ENCODE measurements at regions not wholly inside any gene's neighbourhood (a gene's known extent, or its start where the extent isn't known, plus 50 kb on each side); places are given as distances from the start of the nearest gene placed in this dataset.

DNA sequence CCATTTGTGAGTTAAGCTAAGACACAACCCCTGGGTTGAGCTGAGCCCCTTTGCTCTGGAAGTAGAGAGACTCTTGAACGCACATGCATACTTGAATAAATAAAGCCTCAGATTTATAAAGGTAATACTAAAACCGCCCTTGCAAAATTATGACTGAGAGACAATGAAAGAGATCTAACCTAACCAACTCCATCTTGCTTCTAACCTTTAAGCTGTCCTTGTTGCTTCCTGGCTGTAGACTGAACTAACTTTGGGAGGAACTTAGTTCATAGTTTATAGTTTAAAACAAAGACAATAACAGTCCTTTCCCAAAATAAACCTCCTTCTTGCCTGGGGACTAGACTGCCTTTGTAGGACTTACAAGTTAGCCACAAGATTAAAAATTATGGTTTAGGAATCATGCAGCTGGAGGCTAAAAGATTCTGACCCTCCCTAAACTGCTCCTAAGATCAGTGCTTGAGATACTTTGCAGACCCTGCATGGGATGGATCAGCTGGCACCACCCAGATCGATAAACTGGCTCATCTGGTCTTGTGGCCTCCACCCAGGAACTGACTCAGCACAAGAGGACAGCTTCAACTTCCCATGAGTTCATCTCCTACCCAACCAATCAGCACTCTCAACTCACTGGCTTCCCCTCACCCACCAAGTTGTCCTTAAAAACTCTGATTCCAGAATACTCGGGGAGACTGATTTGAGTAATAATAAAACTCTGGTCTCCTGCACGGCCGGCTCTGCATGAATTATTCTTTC is 240.2 kb upstream of the SLC14A2 start:
- DNase-seq = no peak

DNA sequence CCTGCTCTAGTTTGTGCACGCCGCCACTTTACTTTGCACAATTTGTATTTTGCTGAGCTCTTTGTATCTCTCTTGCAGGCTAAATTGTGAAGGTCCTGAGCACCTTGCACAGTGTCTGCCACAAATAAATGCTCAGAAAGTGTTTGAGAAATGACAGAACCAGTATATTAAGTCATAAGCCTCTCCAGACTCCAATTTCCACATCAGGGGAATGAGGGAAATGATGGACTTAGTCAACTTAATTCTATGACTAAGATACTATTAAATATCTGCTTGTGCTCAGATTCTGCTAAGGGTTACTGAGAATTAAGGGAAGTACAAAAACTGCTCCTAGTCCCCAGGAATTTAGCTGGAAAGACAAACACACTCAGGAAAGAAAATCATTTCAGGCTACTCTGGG is 239.1 kb upstream of the SLC14A2 start:
- DNase-seq = no peak

GRCh38 chr18:45378308-45378707 is 237.0 kb upstream of the SLC14A2 start:
- DNase-seq = no peak

- no peak for DNase-seq
Measured at GRCh38 chr18:45378933-45379332, 236.3 kb upstream of the SLC14A2 start.

DNA sequence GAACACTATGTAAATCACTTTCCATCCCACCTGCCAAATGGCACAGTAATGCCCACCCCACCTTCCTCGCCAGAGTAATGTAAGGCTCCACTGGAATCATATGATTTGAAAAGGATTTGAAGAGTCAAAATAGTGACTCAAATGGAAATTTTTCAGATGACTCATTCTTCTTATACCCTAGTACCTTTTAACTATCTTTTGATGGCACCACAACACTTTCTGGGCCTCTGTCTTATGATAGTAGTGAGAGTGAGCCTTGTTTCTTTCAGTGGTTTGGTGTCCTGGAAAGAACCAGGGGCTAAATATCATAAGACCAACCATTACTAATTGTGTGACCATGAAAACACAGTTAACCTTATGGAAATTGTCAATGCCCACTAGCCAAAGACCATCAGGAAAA is 235.4 kb upstream of the SLC14A2 start:
- DNase-seq = no peak

DNA sequence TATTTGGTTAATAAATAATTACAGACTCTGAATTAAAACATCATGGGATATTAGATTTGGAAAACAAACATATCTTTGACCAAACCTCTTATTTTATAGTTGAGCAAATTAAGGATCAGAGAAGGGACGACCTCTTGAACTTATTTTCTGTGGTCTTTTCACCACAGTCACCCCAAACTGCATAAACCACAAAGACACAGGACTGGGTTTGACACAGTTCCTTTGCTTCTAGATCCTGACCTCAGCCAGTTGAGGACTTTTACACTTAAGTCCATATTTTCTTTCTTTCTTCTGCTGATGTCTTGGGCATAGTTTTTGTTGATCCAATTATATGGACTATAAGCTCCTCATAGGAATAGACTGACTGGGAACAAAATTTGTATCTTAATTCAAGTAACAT is 234.0 kb upstream of the SLC14A2 start:
- no peak for DNase-seq

GRCh38 chr18:45383228-45383627 is 232.0 kb upstream of the SLC14A2 start:
- DNase-seq = no peak

- DNase-seq = peak in 34 of 56 donors; percentile 4 to 75 (median 25)
Measured at GRCh38 chr18:45384137-45384961, 230.9 kb upstream of the SLC14A2 start.

- DNase-seq = no peak
Measured at GRCh38 chr18:45384962-45385315, 230.3 kb upstream of the SLC14A2 start.

DNA sequence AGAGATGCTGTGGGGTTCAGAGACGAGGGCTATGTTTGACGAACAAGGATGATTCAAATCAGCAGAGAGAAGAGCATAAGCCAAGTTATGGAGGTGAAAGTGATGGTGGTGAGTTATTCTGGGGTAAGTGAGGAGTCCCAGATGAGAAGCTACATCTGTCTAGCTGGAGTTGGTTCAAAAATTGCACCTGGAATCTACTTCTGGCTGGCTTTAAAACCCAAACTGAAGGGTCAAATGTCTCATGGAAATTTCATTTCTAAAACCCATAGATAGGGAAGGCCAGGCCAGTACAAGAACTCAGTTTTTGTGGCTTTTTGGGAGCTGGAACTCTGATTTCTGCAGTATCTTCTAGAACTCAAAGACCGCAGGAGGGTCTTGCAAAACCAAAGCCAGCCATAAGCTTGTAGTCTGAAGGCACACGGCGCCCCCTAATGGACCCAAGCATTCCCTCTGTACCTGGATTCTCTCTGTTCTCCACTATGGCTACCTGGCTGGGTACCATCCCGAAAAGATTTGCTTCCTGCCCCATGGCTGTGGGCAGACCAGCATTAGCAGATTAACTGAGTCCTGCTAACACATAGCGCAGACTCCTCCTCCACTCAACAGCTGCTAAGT is 229.1 kb upstream of the SLC14A2 start:
- DNase-seq = peak in 5 of 56 donors; percentile 3 to 29 (median 10)

- DNase-seq = no peak
Measured at GRCh38 chr18:45387229-45387628, 228.0 kb upstream of the SLC14A2 start.

- DNase-seq = no peak
Measured at GRCh38 chr18:45398448-45398847, 216.8 kb upstream of the SLC14A2 start.

DNA sequence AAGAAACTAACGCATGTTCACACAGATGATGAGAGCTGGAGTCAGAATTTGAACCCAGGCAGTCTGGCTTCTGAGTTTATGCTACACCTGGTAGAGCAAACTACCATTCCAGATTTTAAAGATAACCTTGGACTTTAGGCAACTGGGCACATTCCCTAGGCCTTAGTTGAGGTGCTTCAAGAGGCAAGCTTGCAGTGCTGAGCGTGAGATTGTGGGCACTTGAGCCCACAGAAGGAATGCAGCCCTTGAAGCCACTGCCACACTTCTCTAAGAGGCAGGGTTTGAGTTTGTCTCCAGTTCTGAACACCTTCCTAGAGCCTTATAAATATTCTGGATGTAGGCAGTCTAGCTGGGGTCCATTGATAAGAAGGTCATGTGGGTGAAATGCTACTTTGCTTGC is 216.1 kb upstream of the SLC14A2 start:
- DNase-seq = no peak

DNA sequence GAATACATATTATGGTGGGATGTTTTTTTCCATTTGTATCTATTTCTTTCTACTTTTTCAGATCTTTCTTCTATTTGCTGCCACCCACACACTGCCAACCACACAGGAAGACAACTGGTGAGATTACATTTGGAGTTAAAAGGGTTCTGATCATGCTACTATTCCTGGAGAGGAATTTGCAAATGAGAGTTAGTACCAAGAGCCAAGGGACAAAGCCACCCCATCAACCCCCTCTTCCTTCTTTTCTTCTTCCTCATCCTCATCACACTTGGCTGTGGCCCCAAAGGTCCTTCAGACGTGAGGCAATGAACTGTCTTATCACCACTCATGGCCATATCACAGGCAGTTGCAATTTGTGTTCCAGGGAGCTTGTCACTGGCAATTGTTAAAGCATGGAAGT is 215.6 kb upstream of the SLC14A2 start:
- DNase-seq = no peak

DNA sequence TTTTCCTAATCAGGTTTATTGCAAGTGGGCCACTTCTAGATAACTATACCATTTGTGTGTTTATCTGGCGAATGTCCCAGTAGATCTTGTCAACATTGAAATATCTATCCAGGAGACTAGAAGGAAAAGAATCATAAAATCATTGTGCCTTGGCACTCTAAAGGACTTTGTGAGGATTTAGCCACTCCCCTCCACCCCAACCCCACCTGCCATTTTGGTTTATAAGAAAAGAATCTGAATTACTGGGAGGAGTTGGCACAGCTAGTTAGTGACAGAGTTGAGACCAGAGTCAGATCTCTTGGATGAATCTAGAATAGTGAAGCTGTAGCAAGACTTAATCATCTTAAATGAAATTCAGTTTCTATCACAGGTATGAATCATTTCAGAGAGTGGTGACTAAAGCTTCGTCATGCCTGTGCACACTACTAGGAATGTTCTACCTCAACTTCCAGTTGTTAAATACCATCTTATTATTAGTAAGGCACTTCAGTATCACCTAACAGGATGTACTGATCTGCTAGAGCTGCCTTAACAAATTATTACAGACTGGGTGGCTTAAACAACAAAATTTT is 212.7 kb upstream of the SLC14A2 start:
- peak in 2 of 56 donors; percentile 7 to 34 for DNase-seq

GRCh38 chr18:45403341-45404049 is 211.8 kb upstream of the SLC14A2 start:
- DNase-seq = no peak

DNA sequence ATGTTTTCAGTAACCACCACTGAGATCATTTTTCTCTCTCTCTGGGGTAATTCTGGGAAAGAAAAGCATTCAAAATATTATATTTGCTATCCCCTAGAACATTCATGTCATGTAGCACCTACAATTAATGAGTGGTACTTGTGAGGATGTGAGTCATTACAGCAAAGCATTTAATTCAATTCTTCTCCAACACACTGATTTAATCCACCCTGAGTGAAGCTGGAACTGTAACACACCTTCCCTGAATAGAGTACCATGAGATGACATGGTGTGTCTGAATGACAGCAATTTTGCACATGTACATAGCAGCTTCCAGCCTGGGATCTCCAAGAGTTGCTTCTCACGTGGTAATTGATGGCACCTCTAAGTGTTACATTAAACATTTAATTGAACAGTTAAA is 207.1 kb upstream of the SLC14A2 start:
- no peak for DNase-seq

DNA sequence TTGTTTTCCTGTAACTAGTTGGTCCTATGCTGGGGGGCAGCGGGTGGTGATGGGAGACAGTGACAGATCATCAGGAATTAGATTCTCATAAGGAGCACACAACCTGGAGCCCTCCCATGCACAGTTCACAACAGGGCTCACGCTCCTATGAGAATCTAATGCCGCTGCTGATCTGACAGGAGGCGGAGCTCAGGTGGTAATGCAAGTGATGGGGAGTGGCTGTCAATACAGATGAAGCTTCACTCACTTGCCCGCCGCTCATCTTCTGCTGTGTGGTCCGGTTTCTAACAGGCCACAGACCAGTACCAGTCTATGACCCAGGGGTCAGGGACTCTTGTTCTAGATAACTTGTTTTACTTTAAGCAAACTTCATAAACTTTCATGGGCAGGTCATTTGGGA is 205.3 kb upstream of the SLC14A2 start:
- no peak for DNase-seq

GRCh38 chr18:45412577-45412976 is 202.7 kb upstream of the SLC14A2 start:
- no peak for DNase-seq

DNA sequence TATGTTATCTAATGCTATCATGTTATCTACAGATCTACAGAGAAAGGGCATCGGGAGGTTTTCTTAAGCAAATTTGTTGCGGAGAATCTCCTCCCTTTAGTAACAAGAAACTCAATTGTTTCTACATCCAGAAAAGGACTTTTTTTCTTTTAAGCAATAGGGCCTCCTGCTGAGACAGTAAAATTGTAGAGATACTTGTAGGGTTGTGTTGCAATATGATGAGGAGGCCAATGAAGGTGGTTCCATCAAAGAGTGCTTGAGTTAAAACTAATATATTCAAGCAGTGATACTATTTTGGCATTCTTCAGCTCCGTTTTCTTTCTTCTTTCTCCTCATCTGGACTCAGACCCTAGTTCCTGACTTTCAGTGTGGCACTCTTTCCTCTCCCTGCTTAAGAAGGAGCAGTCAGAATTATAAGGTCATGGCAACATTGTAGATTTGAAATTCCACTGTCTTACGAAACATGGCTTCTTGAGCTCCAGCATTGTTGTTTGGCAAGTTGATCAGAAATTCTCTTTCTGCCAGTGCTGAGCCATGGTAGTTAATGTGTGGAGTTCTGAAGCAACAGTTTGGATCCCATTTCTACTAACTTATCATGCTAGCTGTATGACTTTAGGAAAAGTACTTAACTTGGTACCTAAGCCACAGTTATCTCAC is 202.0 kb upstream of the SLC14A2 start:
- DNase-seq = no peak

- DNase-seq = no peak
Measured at GRCh38 chr18:45415614-45416013, 199.7 kb upstream of the SLC14A2 start.
